Transverse colon (tissue), 4 donors: ENCODE measurements at regions not wholly inside any gene's neighbourhood (a gene's known extent, or its start where the extent isn't known, plus 50 kb on each side); places are given as distances from the start of the nearest gene placed in this dataset.

Experiments used
- DNase-seq: peaks from one replicate; pipeline ENCODE4 v3.0.0-alpha.2; 2019
- H3K27ac ChIP-seq, 4 donors: fragments of 200-600 bp; sonication (generic); 2 replicates each; pipeline ENCODE4 v1.5.1; 2016 to 2018; ENCODE audit warnings: inconsistent platforms in 4 of 4
- H3K27me3 ChIP-seq: fragments of 200-600 bp; sonication (generic); 2 replicates; pipeline ENCODE4 v1.5.1; 2017; ENCODE audit warnings: inconsistent platforms
- H3K36me3 ChIP-seq, 4 donors: fragments of 200-600 bp; sonication (generic); 2 replicates each; pipeline ENCODE4 v1.5.1; 2017 to 2019; ENCODE audit warnings: inconsistent platforms in 4 of 4
- H3K4me1 ChIP-seq, 4 donors: fragments of 200-600 bp; sonication (generic); 2 replicates each; pipeline ENCODE4 v1.5.1; 2017 to 2020; ENCODE audit warnings: inconsistent platforms in 4 of 4
- H3K4me3 ChIP-seq, 4 donors: fragments of 200-600 bp; sonication (generic); 1 replicate in 1 of 4; 2 replicates in 3 of 4; pipeline versions ENCODE4 v1.5.1 to v1.6.1; 2017 to 2019; ENCODE audit warnings: inconsistent platforms in 4 of 4
- H3K9me3 ChIP-seq, 2 donors: fragments of 200-600 bp; sonication (generic); 2 replicates each; pipeline ENCODE4 v1.5.1; 2017 to 2019; ENCODE audit warnings: inconsistent platforms in 2 of 2
- EP300 ChIP-seq: sonication (generic); formaldehyde crosslinking; IDR thresholded peaks from one replicate; pipeline ENCODE4 v1.6.1; 2017; ENCODE audit warnings: antibody characterized with exemption, low read depth
- POLR2A ChIP-seq: fragments of 450-650 bp; IDR thresholded peaks from one replicate; pipeline ENCODE4 v1.6.1; 2016; ENCODE audit warnings: antibody characterized with exemption, mild to moderate bottlenecking, moderate library complexity
- POLR2AphosphoS5 ChIP-seq, 3 donors: sonication (generic); formaldehyde crosslinking; IDR thresholded peaks; one replicate each; pipeline ENCODE4 v1.6.1; 2016; ENCODE audit warnings: antibody characterized with exemption in 3 of 3
- WGBS, 2 donors: methylation state at CpG; one replicate each; pipeline ENCODE4 v1.1.5; 2018; ENCODE audit warnings: low coverage in 1 of 2; 5-methylcytosine and 5-hydroxymethylcytosine counted together
- in situ Hi-C, 4 donors: fragments of 200-750 bp; cut with MboI; loops; one replicate each; pipeline versions ENCODE4 v1.15.0 to v1.15.1; 2017; ENCODE audit warnings: low sequenced_read_pairs in 3 of 4, low pct_ligation_motif_present in 1 of 4, low pct_unique_long_range_greater_than_20kb in 1 of 4
- intact Hi-C: fragments of 100-400 bp; cut with DNase I; formaldehyde crosslinking; loops from one replicate; pipeline ENCODE4 v1.15.1; 2023; ENCODE audit warnings: low total_unique reads
- TF ChIP-seq, protein P1 (sequence below), 5 experiments: fragments of 200-600 bp in 3 of 5; fragments of 450-650 bp in 2 of 5; sonication (generic) in 3 of 5; IDR thresholded peaks; 1 replicate in 2 of 5; 2 replicates in 3 of 5; pipeline ENCODE4 v1.5.1; 2016 to 2017; ENCODE audit warnings: antibody characterized with exemption in 5 of 5, inconsistent platforms in 3 of 5, mild to moderate bottlenecking in 2 of 5, moderate library complexity in 1 of 5

DNA sequence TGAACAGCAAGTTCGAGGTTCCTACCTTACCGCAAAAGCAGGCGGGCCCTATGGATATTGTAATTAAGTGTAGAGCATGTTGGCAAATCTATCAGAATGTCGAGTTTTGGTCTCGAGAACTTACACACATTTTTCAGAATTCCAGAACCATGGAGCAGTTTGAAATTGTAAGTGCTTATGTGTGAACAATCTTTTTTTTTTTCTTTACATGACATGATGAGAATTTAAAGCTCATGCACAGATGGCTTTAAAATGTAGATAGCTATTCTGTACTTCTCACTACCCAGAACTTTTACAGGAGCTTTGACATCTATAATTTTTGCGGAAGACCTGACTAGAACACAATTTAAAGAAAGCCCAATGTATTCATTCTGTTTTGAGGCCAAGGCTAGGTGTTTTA lies 117.8 kb upstream of the RSPO3 start:
- H3K27me3 ChIP-seq, result no peaks in the 10 kb centered on the region
- in situ Hi-C loops, result no loop called here
- intact Hi-C loops, result no loop called here
- no peak overlapping the region for H3K4me3 ChIP-seq
- H3K27ac ChIP-seq, result no peak overlapping the region
- no peaks in the 10 kb centered on the region for H3K36me3 ChIP-seq
- H3K9me3 ChIP-seq, result no peaks in the 10 kb centered on the region
- TF ChIP-seq POLR2A (no peak), EP300 (no peak), POLR2AphosphoS5 (IDR thresholded peaks at IDR 0.05) (no peak)
- TF ChIP-seq, protein P1, sequence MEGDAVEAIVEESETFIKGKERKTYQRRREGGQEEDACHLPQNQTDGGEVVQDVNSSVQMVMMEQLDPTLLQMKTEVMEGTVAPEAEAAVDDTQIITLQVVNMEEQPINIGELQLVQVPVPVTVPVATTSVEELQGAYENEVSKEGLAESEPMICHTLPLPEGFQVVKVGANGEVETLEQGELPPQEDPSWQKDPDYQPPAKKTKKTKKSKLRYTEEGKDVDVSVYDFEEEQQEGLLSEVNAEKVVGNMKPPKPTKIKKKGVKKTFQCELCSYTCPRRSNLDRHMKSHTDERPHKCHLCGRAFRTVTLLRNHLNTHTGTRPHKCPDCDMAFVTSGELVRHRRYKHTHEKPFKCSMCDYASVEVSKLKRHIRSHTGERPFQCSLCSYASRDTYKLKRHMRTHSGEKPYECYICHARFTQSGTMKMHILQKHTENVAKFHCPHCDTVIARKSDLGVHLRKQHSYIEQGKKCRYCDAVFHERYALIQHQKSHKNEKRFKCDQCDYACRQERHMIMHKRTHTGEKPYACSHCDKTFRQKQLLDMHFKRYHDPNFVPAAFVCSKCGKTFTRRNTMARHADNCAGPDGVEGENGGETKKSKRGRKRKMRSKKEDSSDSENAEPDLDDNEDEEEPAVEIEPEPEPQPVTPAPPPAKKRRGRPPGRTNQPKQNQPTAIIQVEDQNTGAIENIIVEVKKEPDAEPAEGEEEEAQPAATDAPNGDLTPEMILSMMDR (IDR thresholded peaks at IDR 0.05), result no peak
- no peaks in the 10 kb centered on the region for H3K4me1 ChIP-seq
- no peak for DNase-seq
- 82 to 85% methylated on average over 6 of the region's 6 CpGs for WGBS, 2 donors

DNA sequence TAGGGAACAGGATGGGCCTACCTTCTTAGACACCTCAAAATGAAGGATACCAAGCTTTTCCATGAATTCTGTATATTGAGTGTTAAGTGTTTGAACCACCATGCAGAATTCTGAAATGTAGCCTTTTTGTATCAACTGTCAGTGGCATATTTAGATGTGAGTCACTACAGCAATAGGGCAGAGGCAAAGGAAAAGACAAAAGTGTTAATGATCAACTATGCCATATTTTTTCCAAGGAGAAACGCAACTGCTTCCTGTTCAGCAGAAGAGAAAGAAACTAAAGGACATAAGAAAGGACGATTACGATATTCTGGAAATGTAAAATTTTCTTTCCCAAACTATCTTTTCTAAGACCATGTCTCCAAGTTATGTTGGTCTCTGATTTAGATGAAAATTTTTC lies 104.6 kb upstream of the RSPO3 start:
- Histone ChIP-seq H3K27me3 (no peaks in the 10 kb centered on the region), H3K27ac (no peak overlapping the region), H3K4me1 (no peaks in the 10 kb centered on the region), H3K36me3 (no peaks in the 10 kb centered on the region), H3K4me3 (no peak overlapping the region), H3K9me3 (no peaks in the 10 kb centered on the region)
- TF ChIP-seq EP300 (no peak), POLR2AphosphoS5 (IDR thresholded peaks at IDR 0.05) (no peak), POLR2A (no peak)
- TF ChIP-seq, protein P1 (IDR thresholded peaks at IDR 0.05), result no peak
- intact Hi-C loops, result no loop called here
- no peak for DNase-seq
- in situ Hi-C loops, result no loop called here
- WGBS, 2 donors, result 45 to 47% methylated on average over 3 of the region's 3 CpGs

DNA sequence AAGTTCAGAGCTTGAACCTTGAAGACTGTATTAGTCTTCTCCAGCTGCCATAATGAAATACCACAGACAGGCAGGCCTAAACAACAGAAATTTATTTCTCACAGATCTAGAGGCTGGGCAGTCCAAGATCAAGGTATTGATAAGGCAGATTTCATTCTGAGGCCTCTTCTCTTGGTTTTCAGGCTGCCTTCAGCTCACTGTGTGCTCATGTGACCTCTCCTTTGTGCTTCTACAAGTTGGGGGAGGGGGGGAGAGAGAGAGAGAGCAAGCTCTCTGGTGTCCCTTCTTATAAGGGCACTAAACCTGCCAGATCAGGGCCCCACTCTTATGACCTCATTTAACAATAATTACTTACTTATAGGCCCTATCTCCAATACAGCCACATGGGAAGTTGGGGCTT lies 102.6 kb upstream of the RSPO3 start:
- no peak overlapping the region for H3K4me3 ChIP-seq
- H3K9me3 ChIP-seq, result no peaks in the 10 kb centered on the region
- no peaks in the 10 kb centered on the region for H3K27me3 ChIP-seq
- intact Hi-C loops (no loop called here), in situ Hi-C loops (no loop called here)
- no peaks in the 10 kb centered on the region for H3K4me1 ChIP-seq
- TF ChIP-seq, protein P1 (IDR thresholded peaks at IDR 0.05), result no peak
- TF ChIP-seq EP300, result no peak
- no peak for TF ChIP-seq POLR2A
- TF ChIP-seq POLR2AphosphoS5 (IDR thresholded peaks at IDR 0.05), result no peak
- no peak for DNase-seq
- H3K27ac ChIP-seq, result no peak overlapping the region
- H3K36me3 ChIP-seq, result no peaks in the 10 kb centered on the region

DNA sequence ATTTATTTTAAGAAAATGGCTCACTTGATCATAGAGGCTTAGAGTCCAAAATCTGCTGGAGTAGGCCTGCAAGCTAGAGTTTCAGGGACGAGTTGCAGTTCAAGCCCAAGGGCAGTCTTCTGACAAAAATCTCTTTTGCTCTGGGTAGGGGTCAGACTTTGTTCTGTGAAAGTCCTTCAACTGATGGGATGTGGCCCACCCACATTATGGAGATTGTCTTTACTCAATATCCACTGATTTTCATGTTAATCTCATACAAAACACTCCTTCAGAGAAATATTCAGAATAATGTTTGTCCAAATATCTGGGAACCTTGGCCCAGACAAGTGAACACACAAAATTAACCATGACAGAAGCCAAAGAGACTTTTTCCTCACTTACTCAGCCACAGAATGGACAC lies 98.6 kb upstream of the RSPO3 start:
- H3K36me3 ChIP-seq, result no peaks in the 10 kb centered on the region
- no peak for DNase-seq
- H3K27ac ChIP-seq, result no peak overlapping the region
- H3K9me3 ChIP-seq, result no peaks in the 10 kb centered on the region
- TF ChIP-seq, protein P1 (IDR thresholded peaks at IDR 0.05), result no peak
- no peak for TF ChIP-seq POLR2A
- no peak for TF ChIP-seq EP300
- no peak for TF ChIP-seq POLR2AphosphoS5 (IDR thresholded peaks at IDR 0.05)
- no peaks in the 10 kb centered on the region for H3K27me3 ChIP-seq
- intact Hi-C loops, result no loop called here
- H3K4me1 ChIP-seq, result peaks cover 0 to 15% (median 8%) of the 10 kb centered on the region in 4 donors
- H3K4me3 ChIP-seq, result no peak overlapping the region
- WGBS, 2 donors, result 67 to 88% methylated on average over 1 of the region's 1 CpG
- in situ Hi-C loops, result no loop called here
